CD4-positive, CD25-positive, alpha-beta regulatory T cell (primary cell): ENCODE measurements at regions not wholly inside any gene's neighbourhood (a gene's known extent, or its start where the extent isn't known, plus 50 kb on each side); places are given as distances from the start of the nearest gene placed in this dataset.
"Not testable (repeated sequence)": the region's sequence is repeated elsewhere in the genome, so short reads cannot be mapped to it uniquely, and the experiment has no call there.

ENCODE experiments used
- ATAC-seq, 2 donors: fragments of 150-1000 bp; cut with Tn5 transposase; one replicate each; pipeline ENCODE4 v1.10.0; 2021; ENCODE audit warnings: low read depth in 2 of 2, moderate number of reproducible peaks in 2 of 2, moderate library complexity in 1 of 2
- DNase-seq, 3 donors: peaks; one replicate each; pipeline versions ENCODE4 v3.0.0 to v3.0.0-alpha.2; 2012 to 2022; ENCODE audit warnings: mixed read lengths in 1 of 3
- H3K27ac ChIP-seq: one replicate; pipeline ENCODE4 v1.7.0; 2013; ENCODE audit warnings: mild to moderate bottlenecking, low read length; ENCODE audit not compliant: insufficient read depth, poor library complexity, severe bottlenecking
- H3K27me3 ChIP-seq: one replicate; pipeline ENCODE4 v1.7.0; 2013; ENCODE audit warnings: low read length; ENCODE audit not compliant: control insufficient read depth, insufficient read depth
- H3K36me3 ChIP-seq: one replicate; pipeline ENCODE4 v1.7.0; 2013; ENCODE audit warnings: mild to moderate bottlenecking, low read length, moderate library complexity; ENCODE audit not compliant: control insufficient read depth, insufficient read depth
- H3K4me1 ChIP-seq: 2 replicates; pipeline ENCODE4 v1.7.0; 2013; ENCODE audit warnings: mild to moderate bottlenecking, low read length; ENCODE audit not compliant: insufficient read depth, control insufficient read depth, poor library complexity, severe bottlenecking
- H3K4me3 ChIP-seq: one replicate; pipeline ENCODE4 v1.7.0; 2013; ENCODE audit warnings: low read depth, mild to moderate bottlenecking, low read length, moderate library complexity
- H3K9me3 ChIP-seq, 2 experiments: 1 replicate in 1 of 2; 2 replicates in 1 of 2; pipeline ENCODE4 v1.7.0; 2013; ENCODE audit warnings: low read length in 2 of 2, mild to moderate bottlenecking in 1 of 2, moderate library complexity in 1 of 2; ENCODE audit not compliant: control insufficient read depth in 2 of 2
- H3K27ac Mint-ChIP-seq, 3 donors: one replicate each; pipeline ENCODE4 v1.8.0; 2020 to 2022; ENCODE audit warnings: mild to moderate bottlenecking in 3 of 3, mixed read lengths in 3 of 3, moderate library complexity in 2 of 3
- H3K27me3 Mint-ChIP-seq: one replicate; pipeline ENCODE4 v1.8.0; 2022; ENCODE audit warnings: mild to moderate bottlenecking, mixed read lengths
- H3K36me3 Mint-ChIP-seq: one replicate; pipeline ENCODE4 v1.8.0; 2020; ENCODE audit warnings: mixed read lengths
- H3K4me1 Mint-ChIP-seq, 4 donors: one replicate each; pipeline ENCODE4 v1.8.0; 2020 to 2022; ENCODE audit warnings: mixed read lengths in 4 of 4, mild to moderate bottlenecking in 1 of 4
- H3K4me3 Mint-ChIP-seq, 4 donors: one replicate each; pipeline ENCODE4 v1.8.0; 2020 to 2022; ENCODE audit warnings: mild to moderate bottlenecking in 4 of 4, mixed read lengths in 4 of 4, moderate library complexity in 3 of 4
- H3K9me3 Mint-ChIP-seq, 7 donors: one replicate each; pipeline ENCODE4 v1.8.0; 2020 to 2022; ENCODE audit warnings: mixed read lengths in 7 of 7, mild to moderate bottlenecking in 3 of 7, moderate library complexity in 2 of 7

DNA sequence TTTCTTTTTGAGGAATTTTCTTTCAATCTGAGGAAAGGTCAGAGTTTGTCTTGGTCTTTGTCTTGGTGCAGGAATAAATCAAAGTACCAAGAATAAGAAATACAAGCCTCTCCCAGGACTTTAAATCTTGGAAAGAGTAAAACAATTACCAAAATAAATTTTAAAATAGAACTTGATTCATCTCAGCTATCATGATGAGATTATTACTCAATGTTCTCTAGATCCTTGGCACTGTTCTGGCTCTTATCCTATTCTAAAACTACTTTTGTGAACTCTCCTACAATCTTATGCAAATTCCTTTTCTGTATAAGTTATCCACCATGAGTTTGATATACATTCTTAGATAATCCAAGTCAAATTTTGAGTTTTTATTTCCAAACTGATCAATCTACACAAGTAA, 464.3 kb downstream of the PPARGC1A start:
- Mint-ChIP-seq H3K4me1 (no peaks in the 10 kb centered on the region), H3K9me3 (peaks cover 0 to 16% (median 0%) of the 10 kb centered on the region in 7 donors), H3K27ac (no peak overlapping the region), H3K36me3 (no peaks in the 10 kb centered on the region), H3K4me3 (no peak overlapping the region), H3K27me3 (no peaks in the 10 kb centered on the region)
- Histone ChIP-seq H3K27me3 (no peaks in the 10 kb centered on the region), H3K4me3 (no peak overlapping the region), H3K27ac (no peak overlapping the region), H3K4me1 (no peaks in the 10 kb centered on the region), H3K36me3 (no peaks in the 10 kb centered on the region), H3K9me3 (no peaks in the 10 kb centered on the region)
- DNase-seq (no peak), ATAC-seq (no peak)

DNA sequence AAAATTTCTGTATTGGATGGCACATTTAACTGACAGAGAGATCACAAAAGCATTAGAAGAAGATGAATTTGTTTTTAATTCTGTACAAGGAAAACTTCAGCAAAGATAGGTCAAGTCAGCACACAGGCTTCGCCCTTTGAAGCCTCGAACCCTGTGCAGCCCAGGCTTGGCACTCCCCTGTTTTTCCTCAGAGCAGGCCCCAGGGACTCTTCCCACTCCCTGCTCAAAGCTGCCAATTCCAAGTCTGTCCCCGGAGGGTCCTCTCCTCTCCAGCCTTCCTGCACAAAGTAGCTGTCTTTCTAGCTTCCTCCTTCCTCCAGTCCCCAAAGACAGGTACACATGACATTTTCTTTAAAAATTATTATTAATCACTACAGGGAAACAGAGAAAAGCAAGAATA, 466.3 kb downstream of the PPARGC1A start:
- Histone ChIP-seq H3K4me1 (no peaks in the 10 kb centered on the region), H3K9me3 (no peaks in the 10 kb centered on the region), H3K36me3 (no peaks in the 10 kb centered on the region), H3K27ac (no peak overlapping the region), H3K4me3 (no peak overlapping the region), H3K27me3 (no peaks in the 10 kb centered on the region)
- no peaks in the 10 kb centered on the region for H3K4me1 Mint-ChIP-seq
- H3K9me3 Mint-ChIP-seq: peaks cover 0 to 15% (median 0%) of the 10 kb centered on the region in 7 donors
- H3K4me3 Mint-ChIP-seq: no peak overlapping the region
- no peaks in the 10 kb centered on the region for H3K36me3 Mint-ChIP-seq
- no peaks in the 10 kb centered on the region for H3K27me3 Mint-ChIP-seq
- ATAC-seq: no peak
- no peak for DNase-seq
- no peak overlapping the region for H3K27ac Mint-ChIP-seq

DNA sequence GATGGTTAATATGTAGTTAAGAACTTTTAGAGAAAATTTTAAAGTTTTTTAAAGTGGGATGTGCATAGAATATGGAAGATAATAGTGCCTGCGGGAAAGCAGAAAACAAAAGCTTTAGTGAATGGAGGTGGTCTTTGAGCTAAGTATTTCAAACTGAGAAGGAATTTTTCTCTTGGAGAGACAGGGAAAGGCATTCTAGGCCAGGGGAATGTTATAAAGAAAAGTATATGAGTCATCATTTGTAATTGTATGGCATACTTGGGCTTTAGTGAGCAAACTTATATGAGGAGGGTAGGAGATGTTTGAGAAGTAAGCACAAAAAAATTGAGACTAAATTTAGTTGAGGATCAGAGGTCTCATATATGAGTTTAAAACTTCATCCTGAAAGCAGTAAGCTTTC, 467.0 kb downstream of the PPARGC1A start:
- H3K4me1 Mint-ChIP-seq: no peaks in the 10 kb centered on the region
- Histone ChIP-seq H3K4me1 (no peaks in the 10 kb centered on the region), H3K4me3 (no peak overlapping the region), H3K27me3 (no peaks in the 10 kb centered on the region), H3K36me3 (no peaks in the 10 kb centered on the region), H3K9me3 (no peaks in the 10 kb centered on the region), H3K27ac (no peak overlapping the region)
- DNase-seq (no peak), ATAC-seq (no peak)
- H3K4me3 Mint-ChIP-seq: no peak overlapping the region
- H3K27me3 Mint-ChIP-seq: no peaks in the 10 kb centered on the region
- peak overlapping the region in 1 of 3 donors; percentile 29 for H3K27ac Mint-ChIP-seq
- peaks cover 0 to 14% (median 0%) of the 10 kb centered on the region in 7 donors for H3K9me3 Mint-ChIP-seq
- H3K36me3 Mint-ChIP-seq: no peaks in the 10 kb centered on the region

DNA sequence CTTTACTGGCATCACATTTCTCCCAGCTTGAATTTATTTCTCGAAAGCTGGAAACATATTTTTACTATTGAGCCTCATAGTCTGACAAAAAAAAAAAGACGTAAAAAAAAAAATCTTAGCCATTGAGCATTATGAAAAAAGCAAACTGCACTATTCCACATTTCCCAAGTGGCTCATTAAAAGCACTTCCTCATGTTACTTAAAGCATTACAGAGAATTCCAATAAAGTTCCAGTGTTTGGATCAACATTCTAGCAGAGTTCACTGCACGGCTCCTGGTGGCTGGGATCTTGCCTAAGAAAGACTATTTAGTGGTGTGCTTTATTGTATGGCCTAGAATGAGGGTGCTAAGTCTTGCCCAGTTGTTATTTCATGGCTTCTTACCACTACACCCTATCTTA, 476.2 kb downstream of the PPARGC1A start:
- Histone ChIP-seq H3K36me3 (no peaks in the 10 kb centered on the region), H3K4me1 (no peaks in the 10 kb centered on the region), H3K27ac (no peak overlapping the region), H3K27me3 (no peaks in the 10 kb centered on the region), H3K4me3 (no peak overlapping the region), H3K9me3 (no peaks in the 10 kb centered on the region)
- Mint-ChIP-seq H3K27me3 (no peaks in the 10 kb centered on the region), H3K4me1 (no peaks in the 10 kb centered on the region), H3K27ac (no peak overlapping the region), H3K9me3 (peaks cover 0 to 5% (median 2%) of the 10 kb centered on the region in 7 donors), H3K4me3 (no peak overlapping the region), H3K36me3 (no peaks in the 10 kb centered on the region)
- ATAC-seq (no peak), DNase-seq (no peak)

DNA sequence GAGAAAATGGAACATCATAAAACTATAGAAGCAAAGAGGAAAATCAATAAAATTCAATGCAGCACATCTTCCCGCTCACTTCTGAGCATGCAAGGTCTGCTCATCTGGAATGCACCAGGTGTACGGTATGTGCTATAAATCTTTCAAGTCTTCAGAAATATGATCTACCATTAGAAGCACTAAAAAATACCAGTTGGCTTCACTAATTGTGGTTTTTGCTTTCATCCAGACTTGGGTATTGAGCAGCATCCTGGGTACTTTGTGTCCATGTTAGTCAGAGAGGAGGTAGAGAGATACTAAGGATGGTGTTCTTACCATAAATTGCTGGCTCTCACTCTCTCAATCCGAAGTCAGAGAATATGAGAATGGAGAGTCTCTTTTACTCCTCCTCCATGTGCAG, 477.1 kb downstream of the PPARGC1A start:
- no peaks in the 10 kb centered on the region for H3K27me3 Mint-ChIP-seq
- DNase-seq (no peak), ATAC-seq (no peak)
- peaks cover 0 to 5% (median 0%) of the 10 kb centered on the region in 7 donors for H3K9me3 Mint-ChIP-seq
- no peak overlapping the region for H3K4me3 Mint-ChIP-seq
- Histone ChIP-seq H3K4me1 (no peaks in the 10 kb centered on the region), H3K4me3 (no peak overlapping the region), H3K27ac (no peak overlapping the region), H3K9me3 (no peaks in the 10 kb centered on the region), H3K27me3 (no peaks in the 10 kb centered on the region), H3K36me3 (no peaks in the 10 kb centered on the region)
- no peaks in the 10 kb centered on the region for H3K4me1 Mint-ChIP-seq
- H3K27ac Mint-ChIP-seq: no peak overlapping the region
- H3K36me3 Mint-ChIP-seq: no peaks in the 10 kb centered on the region

DNA sequence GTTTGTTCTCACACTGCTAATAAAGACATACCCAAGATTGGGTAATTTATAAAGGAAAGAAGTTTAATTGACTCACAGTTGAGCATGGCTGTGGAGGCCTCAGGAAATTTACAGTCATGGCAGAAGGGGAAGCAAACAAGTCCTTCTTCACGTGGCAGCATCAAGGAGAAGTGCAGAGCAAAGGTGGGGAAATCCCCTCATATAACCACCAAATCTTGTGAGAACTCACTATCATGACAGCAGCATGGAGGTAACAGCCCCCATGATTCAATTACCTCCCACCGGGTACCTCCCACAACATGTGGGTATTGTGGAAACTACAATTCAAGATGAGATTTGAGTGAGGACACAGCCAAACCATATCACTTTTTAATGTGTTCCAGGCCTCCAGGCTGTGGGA, 480.9 kb downstream of the PPARGC1A start:
- H3K4me1 ChIP-seq, H3K27ac Mint-ChIP-seq, DNase-seq, H3K36me3 Mint-ChIP-seq, H3K4me3 ChIP-seq, H3K27me3 ChIP-seq, H3K36me3 ChIP-seq, H3K27me3 Mint-ChIP-seq, H3K4me1 Mint-ChIP-seq, ATAC-seq, H3K9me3 Mint-ChIP-seq, H3K27ac ChIP-seq, H3K9me3 ChIP-seq, H3K4me3 Mint-ChIP-seq: not testable (repeated sequence)

DNA sequence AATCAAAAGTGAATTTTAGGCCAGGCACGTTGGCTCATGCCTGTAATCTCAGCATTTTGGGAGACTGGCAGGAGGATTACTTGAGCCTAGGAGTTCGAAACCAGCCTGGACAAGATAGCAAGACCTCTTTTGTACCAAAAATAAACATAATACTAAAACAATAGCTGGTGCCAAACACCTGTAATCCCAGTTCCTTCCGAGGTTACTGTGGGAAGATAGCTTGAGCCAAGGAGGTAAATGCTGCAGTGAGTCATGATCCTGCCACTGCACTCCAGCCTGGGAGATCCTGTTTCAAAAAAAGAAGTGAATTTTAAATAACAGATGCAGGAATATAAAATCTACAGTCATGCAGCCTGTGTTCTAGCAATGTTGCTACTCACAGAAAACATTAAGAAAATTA, 488.3 kb downstream of the PPARGC1A start:
- Histone ChIP-seq H3K9me3 (no peaks in the 10 kb centered on the region), H3K36me3 (no peaks in the 10 kb centered on the region), H3K27me3 (no peaks in the 10 kb centered on the region), H3K27ac (no peak overlapping the region), H3K4me1 (no peaks in the 10 kb centered on the region), H3K4me3 (no peak overlapping the region)
- Mint-ChIP-seq H3K27me3 (peaks cover 5% of the 10 kb centered on the region), H3K36me3 (no peaks in the 10 kb centered on the region), H3K4me3 (no peak overlapping the region), H3K9me3 (peaks cover 0 to 15% (median 6%) of the 10 kb centered on the region in 7 donors), H3K27ac (no peak overlapping the region), H3K4me1 (no peaks in the 10 kb centered on the region)
- no peak for ATAC-seq
- no peak for DNase-seq

DNA sequence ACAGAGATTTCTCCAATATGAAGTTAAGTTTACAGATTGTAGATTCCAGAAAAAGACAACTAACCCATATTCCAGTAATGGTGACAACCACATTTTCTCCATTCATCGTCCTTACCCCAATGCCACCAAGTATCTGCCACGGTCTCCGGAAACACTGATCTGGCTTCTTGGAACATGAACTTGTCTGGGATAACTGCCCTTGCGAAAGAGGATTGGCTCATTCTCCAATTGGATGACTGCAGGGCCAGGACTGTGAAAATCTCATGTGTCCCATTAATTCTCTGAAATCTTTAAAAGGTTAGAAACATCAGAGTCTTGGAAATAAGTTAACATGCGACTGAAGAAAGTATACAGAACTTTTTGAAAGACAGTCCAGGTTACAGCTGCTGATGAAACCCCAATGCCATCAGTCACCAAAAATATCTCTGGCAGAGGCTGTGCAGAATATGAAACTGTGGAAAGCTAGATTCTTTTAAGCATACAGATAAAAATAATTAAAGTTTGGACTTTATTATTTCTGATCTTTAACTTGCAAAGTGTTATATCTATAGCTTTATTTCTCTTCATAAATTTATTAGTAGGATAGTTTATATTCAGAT, 496.9 kb downstream of the PPARGC1A start:
- no peak for ATAC-seq
- peaks cover 2 to 20% (median 5%) of the 10 kb centered on the region in 7 donors for H3K9me3 Mint-ChIP-seq
- Histone ChIP-seq H3K27me3 (no peaks in the 10 kb centered on the region), H3K4me3 (no peak overlapping the region), H3K9me3 (no peaks in the 10 kb centered on the region), H3K4me1 (no peaks in the 10 kb centered on the region), H3K27ac (no peak overlapping the region), H3K36me3 (no peaks in the 10 kb centered on the region)
- peaks cover 0 to 6% (median 0%) of the 10 kb centered on the region in 4 donors for H3K4me1 Mint-ChIP-seq
- H3K36me3 Mint-ChIP-seq: no peaks in the 10 kb centered on the region
- DNase-seq: no peak
- H3K4me3 Mint-ChIP-seq: no peak overlapping the region
- peaks cover 2% of the 10 kb centered on the region for H3K27me3 Mint-ChIP-seq
- no peak overlapping the region for H3K27ac Mint-ChIP-seq
